DMS 273 (cell line): ENCODE measurements at regions not wholly inside any gene's neighbourhood (a gene's known extent, or its start where the extent isn't known, plus 50 kb on each side); places are given as distances from the start of the nearest gene placed in this dataset.

Experiments
- DNase-seq: peaks from one replicate; lab custom pipeline; 2025; ENCODE audit not compliant: unreplicated experiment; lab: John Stamatoyannopoulos, UW

DNA sequence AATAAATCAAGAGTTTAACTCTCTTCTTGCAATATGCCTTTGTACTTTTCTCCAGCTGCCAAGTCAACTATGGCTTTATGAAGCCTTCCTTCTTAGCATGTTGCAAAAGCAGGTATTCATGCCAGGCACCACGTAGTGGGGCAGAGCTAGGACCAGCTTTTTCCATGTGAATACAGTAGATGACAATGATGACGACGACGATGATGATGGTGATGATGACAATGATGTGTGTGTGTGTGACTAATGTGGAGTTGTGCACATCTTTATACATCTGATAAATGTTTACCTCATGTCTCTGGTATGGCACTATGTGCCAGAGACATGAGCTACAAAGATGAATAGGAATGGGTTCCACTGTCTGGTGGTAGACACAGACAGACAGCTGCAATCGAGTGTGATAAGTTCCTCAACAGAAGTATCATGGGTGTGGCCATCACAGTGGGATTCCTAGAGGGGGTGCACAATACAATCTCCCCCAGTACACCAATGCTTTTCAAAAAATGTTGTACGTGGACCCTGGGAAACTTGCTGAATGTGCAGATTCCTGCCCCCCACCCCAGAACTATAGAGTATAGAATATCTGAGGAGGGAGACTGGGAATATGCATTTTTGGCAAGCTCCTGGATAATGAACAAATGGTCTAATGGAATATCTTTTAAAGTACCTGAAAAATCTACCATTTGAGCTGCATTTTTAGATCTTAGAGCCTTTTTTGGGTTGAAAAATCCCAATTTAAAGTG is 183.4 kb downstream of the ABCC12 start:
- DNase-seq, result no peak

DNA sequence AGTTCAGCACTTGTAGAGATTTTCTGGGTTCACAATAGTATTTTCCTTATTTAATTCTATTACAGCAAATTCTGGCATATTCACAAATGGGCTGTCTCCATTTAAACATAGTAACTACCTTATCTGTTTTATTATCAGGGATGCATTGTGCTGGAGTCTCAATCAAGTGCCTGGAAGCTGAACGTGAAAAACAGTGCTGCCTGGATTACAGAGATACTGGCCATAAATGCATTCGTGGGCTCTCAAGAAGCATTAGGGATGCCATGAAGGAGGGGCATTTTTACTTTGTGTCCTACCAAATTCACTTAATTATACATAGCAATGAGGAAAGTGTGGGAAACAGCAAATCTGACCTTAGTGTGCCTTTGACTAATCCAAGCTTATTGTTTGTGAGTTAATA is 184.6 kb downstream of the ABCC12 start:
- no peak for DNase-seq

DNA sequence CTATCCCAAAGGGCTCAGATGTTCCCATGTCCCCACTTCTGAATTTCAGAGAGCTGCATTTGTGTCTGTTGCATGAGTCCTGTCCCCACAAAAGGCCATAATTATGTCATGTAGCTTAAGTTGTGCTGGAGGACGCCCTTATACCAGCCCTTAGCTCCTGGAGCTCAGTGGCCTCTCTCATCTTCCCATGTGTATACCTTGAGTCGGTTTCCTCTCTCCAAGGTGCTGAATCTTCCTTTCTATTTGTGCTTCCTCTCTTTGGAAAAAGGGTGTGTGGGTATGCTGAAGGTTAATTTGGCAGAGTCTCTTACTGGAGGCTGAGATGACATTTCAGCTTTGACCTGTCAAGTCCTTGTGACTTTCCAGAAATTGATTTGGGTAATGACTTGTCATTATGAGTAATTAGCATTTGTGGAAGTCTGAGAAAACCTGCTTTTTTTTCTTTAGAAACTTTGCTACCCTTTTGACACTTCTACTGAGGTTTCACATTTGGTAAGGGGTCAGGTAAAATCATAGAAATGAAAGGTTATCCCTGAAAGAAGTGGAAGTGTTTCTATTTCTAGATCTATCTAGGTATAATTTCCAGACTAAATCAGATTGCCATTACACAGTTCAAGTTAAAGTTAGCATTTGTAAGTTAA is 185.4 kb downstream of the ABCC12 start:
- DNase-seq, result peak; percentile 36

DNA sequence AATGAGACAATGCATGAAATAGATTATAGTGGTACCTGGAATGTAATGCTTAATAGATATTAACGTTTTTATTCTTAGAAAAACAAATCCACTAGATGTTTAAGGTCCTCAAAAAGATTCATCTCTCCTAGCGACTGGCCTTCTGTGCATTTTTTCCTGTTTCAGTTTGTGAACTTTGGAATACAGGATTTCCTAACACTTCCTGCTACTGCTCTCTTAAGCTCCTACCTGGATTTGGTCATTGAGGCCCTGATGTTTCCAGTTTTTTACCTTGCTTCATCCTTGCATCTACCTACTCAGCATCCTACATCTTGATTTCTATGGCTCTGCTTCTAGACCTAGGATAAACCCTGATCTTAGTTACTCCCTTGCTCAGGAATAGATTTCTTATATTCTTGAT is 188.4 kb downstream of the ABCC12 start:
- DNase-seq, result no peak

- no peak for DNase-seq
These were observed 189.5 kb downstream of the ABCC12 start for GRCh38 chr16:47966325-47966724.

GRCh38 chr16:47965439-47965838 is 190.4 kb downstream of the ABCC12 start:
- peak; percentile 48 for DNase-seq

DNA sequence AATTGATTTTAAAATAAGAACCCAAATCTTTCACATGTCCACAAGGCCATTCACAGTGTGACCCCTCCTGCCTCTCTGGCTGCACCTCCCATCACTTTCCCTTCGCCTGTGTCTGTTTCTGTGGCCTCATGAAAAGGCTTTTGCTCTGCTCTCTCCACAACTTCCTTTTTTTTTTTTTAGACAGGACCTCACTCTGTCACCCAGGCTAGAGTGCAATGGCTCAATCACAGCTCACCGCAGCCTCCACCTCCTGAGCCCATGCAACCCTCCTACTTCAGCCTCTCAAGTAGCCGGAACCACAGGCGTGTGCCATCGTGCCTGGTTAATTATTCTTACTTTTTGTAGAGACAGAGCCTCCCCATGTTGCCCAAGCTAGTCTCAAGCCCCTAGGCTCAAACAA is 197.1 kb downstream of the ABCC12 start:
- DNase-seq, result no peak

- DNase-seq, result no peak
These were observed 198.9 kb downstream of the ABCC12 start for GRCh38 chr16:47956916-47957315.

DNA sequence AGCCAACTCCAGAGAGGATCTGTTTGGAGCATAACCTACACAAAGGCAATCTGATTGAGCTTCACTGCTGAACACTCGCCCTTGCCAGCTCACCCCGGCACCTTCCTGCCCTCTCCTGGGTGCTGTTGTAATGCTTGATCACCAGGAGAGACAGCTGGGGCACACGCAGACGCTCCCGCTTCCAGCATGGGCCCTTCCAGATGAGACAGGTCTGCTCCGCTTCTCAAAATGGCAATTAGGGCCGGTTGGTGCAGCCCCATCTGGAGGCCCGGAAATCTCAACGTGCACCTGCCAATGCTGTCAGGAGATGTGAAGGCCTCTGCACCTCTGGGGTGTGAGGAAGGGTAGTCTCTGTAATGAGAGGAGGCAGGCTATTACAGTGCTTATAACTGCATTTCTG is 206.1 kb downstream of the ABCC12 start:
- peak; percentile 80 for DNase-seq

DNA sequence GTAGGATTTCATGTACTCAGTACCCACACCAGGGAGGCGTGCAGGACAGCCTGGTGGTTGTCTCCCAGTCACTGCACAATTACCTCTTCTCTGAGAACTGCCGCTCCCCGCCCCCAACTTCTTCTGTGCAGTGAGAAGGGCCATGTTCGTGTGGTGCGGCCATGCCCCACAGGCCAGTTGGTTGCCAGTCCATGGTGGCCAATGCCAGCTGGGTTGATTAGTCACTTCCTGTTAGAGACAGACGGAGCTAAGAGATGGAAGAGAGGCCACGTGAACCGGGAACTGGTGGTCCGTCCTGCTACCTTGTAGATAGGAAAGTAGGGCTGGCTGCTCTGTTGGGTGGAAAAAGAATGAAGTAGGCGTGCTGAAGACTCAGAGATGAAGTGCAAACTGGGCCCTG is 206.5 kb downstream of the ABCC12 start:
- peak; percentile 43 for DNase-seq

DNA sequence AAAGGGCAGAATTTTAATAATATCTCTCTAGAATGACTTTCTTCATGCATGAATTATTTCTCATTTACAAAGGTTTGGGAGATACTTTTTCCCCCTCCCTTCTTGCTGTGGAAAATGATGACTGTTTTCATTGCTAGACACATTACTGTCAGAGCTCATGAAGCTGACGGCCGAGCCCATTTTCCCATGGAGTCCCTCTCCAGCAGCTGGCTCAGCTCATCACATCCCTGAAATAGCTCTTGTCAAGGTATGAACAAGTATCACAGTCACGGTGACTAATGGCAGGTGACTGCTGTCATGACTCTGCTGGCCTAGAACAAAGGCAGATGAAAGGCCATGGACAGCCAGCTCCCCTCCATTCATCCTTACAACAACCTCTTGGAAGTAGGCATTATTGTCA is 208.1 kb downstream of the ABCC12 start:
- no peak for DNase-seq

GRCh38 chr16:47946092-47946491 is 209.7 kb downstream of the ABCC12 start:
- DNase-seq, result no peak

GRCh38 chr16:47944589-47944988 is 211.2 kb downstream of the ABCC12 start:
- no peak for DNase-seq

- DNase-seq, result no peak
These were observed 212.6 kb downstream of the ABCC12 start for GRCh38 chr16:47943235-47943634.

- peak; percentile 21 for DNase-seq
These were observed 215.3 kb downstream of the ABCC12 start for GRCh38 chr16:47940466-47940865.

DNA sequence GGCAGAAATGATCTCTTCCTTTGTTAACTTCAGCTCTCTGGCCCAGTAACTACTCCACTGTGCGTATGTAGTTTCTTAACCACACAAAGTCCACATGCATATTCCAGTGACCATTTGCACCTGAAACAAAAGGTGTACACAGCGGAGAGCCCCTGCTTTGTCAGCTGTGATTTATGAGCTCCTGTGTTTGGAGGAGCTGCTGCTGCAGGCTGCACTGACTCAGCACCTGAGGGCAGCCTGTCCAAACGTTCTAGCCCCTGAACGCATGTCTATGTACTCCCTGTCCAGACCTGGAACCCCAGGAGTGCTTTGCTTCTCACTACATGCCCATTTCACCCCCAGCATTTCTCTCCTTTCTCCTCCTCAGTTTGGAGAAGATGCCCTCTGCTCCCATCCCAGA is 216.1 kb downstream of the ABCC12 start:
- no peak for DNase-seq

DNA sequence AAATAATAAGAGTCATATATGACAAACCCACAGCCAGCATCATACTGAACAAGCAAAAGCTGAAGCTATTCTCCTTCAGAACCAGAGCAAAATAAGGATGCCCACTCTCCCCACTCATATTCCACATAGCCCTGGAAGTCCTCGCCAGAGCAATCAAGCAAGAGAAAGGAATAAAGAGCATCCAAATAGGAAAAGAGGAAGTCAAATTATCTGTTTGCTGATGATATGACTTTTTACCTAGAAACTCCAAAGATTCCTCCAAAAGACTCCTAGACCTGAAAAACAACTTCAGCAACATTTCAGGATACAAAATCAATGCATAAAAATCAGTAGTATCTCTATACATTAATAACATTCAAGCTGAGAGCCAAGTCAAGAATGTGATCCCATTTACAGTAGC is 217.5 kb downstream of the ABCC12 start:
- DNase-seq, result no peak

GRCh38 chr16:47928008-47928407 is 227.8 kb downstream of the ABCC12 start:
- no peak for DNase-seq

- DNase-seq, result no peak
These were observed 228.5 kb downstream of the ABCC12 start for GRCh38 chr16:47927330-47927729.

GRCh38 chr16:47925811-47926460 is 229.9 kb downstream of the ABCC12 start:
- DNase-seq, result no peak

DNA sequence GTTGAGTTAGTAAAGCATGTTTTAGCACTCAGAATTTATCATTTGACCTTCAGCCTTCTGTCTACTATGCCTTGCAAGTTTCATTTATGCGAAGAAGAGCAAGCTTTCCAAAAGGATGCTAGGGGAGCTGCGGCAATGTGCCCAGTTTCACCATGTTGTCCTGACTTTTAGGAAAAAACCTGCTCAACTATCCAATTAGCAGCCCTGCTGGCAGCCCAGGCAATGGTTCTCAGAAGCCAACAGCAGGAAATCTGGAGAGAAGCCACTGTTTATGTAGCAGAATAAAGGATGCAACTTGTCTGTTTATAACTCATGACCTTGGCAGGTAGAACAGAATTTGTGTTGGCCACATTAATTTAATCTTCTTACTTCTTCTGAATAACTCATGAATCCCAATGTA is 230.8 kb downstream of the ABCC12 start:
- no peak for DNase-seq

DNA sequence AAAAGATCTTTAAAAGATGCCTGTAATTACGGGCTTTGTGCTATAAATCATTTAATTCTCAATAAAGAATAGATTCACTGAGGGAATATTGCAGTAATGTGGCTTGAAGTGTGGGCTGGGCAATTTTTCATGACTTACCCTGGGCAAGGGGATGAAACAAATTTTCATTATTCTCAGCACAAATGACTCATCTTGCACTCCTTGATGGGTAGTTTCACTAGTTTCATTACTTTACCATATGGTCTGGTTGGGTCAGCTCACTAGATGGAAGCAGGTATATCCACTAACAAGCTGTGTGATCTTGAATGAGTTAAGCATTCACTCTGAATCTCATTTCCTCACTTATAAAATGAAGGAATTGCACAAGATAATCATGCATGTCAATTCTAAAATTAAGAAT is 234.3 kb downstream of the ABCC12 start:
- DNase-seq, result no peak
